ENCODE measurements at regions not wholly inside any gene's neighbourhood (a gene's known extent, or its start where the extent isn't known, plus 50 kb on each side); places are given as distances from the start of the nearest gene placed in this dataset.

GRCh38 chr2:214631406-214631805 lies 178.1 kb downstream of the BARD1 start:
- peak overlapping the region; percentile 51 for H3K18ac ChIP-seq (ENCODE audit: low read length)
- H2BK5ac ChIP-seq (ENCODE audit: low read length): no peak overlapping the region
- H2BK15ac ChIP-seq (replicated peaks; ENCODE audit: low read depth): no peak overlapping the region
- no peak overlapping the region for H3K23ac ChIP-seq (ENCODE audit: low read length)
- no peak overlapping the region for H3K9ac ChIP-seq (ENCODE audit: low read length)
- no peaks in the 10 kb centered on the region for H3K36me3 ChIP-seq (ENCODE audit: control insufficient read depth, insufficient read depth, low read length)
- H3K79me1 ChIP-seq (ENCODE audit: low read length): no peaks in the 10 kb centered on the region
- no peak overlapping the region for H3K4me3 ChIP-seq (ENCODE audit: low read length)
- DNase-seq: peak; percentile 80
- no peak overlapping the region for H2BK120ac ChIP-seq (ENCODE audit: low read depth, low read length)
- no peak overlapping the region for H3K4me2 ChIP-seq (ENCODE audit: low read length)
- WGBS (ENCODE audit: extremely low coverage, insufficient coverage, low lambda C conversion rate): no CpG with 5 or more reads among the region's 2 CpGs
- H3K27me3 ChIP-seq (ENCODE audit: insufficient read depth, low read length, poor library complexity): no peaks in the 10 kb centered on the region
- H3K27ac ChIP-seq (ENCODE audit: low read depth, low read length): no peak overlapping the region
- H3K56ac ChIP-seq (ENCODE audit: low read length): no peak overlapping the region
- H2AK5ac ChIP-seq (ENCODE audit: low read length): no peak overlapping the region
- H3K4me1 ChIP-seq (ENCODE audit: control insufficient read depth, low read depth, low read length): peaks cover 7% of the 10 kb centered on the region
- no peak overlapping the region for H3K4ac ChIP-seq (ENCODE audit: low read depth, low read length)
- no peaks in the 10 kb centered on the region for H3K79me2 ChIP-seq (ENCODE audit: control insufficient read depth, insufficient read depth, low read length)
- H4K5ac ChIP-seq (ENCODE audit: low read length): no peak overlapping the region
- H4K8ac ChIP-seq (ENCODE audit: low read depth, low read length): no peak overlapping the region

- Histone ChIP-seq H4K8ac (ENCODE audit: low read depth, low read length) (no peak overlapping the region), H4K5ac (ENCODE audit: low read length) (no peak overlapping the region), H3K23ac (ENCODE audit: low read length) (no peak overlapping the region), H3K4ac (ENCODE audit: low read depth, low read length) (no peak overlapping the region), H3K36me3 (ENCODE audit: control insufficient read depth, insufficient read depth, low read length) (no peaks in the 10 kb centered on the region), H2BK15ac (replicated peaks; ENCODE audit: low read depth) (no peak overlapping the region), H3K18ac (ENCODE audit: low read length) (no peak overlapping the region), H3K79me2 (ENCODE audit: control insufficient read depth, insufficient read depth, low read length) (no peaks in the 10 kb centered on the region), H2BK5ac (ENCODE audit: low read length) (no peak overlapping the region), H3K9ac (ENCODE audit: low read length) (no peak overlapping the region), H3K56ac (ENCODE audit: low read length) (no peak overlapping the region), H3K27me3 (ENCODE audit: insufficient read depth, low read length, poor library complexity) (no peaks in the 10 kb centered on the region), H3K79me1 (ENCODE audit: low read length) (no peaks in the 10 kb centered on the region), H2AK5ac (ENCODE audit: low read length) (no peak overlapping the region), H3K4me2 (ENCODE audit: low read length) (no peak overlapping the region), H2BK120ac (ENCODE audit: low read depth, low read length) (no peak overlapping the region), H3K27ac (ENCODE audit: low read depth, low read length) (no peak overlapping the region), H3K4me1 (ENCODE audit: control insufficient read depth, low read depth, low read length) (peaks cover 7% of the 10 kb centered on the region), H3K4me3 (ENCODE audit: low read length) (no peak overlapping the region)
- no CpG with 5 or more reads among the region's 3 CpGs for WGBS (ENCODE audit: extremely low coverage, insufficient coverage, low lambda C conversion rate)
- DNase-seq: peak; percentile 87
Measured at GRCh38 chr2:214630402-214631045, 179.0 kb downstream of the BARD1 start.

GRCh38 chr2:214629875-214630274 lies 179.6 kb downstream of the BARD1 start:
- H3K4me1 ChIP-seq (ENCODE audit: control insufficient read depth, low read depth, low read length): peaks cover 7% of the 10 kb centered on the region
- no peak overlapping the region for H3K23ac ChIP-seq (ENCODE audit: low read length)
- WGBS (ENCODE audit: extremely low coverage, insufficient coverage, low lambda C conversion rate): no CpG with 5 or more reads among the region's 1 CpG
- H3K56ac ChIP-seq (ENCODE audit: low read length): peak overlapping the region; percentile 54
- no peaks in the 10 kb centered on the region for H3K36me3 ChIP-seq (ENCODE audit: control insufficient read depth, insufficient read depth, low read length)
- no peak overlapping the region for H2BK5ac ChIP-seq (ENCODE audit: low read length)
- H3K4me3 ChIP-seq (ENCODE audit: low read length): no peak overlapping the region
- no peak overlapping the region for H4K5ac ChIP-seq (ENCODE audit: low read length)
- DNase-seq: no peak
- H4K8ac ChIP-seq (ENCODE audit: low read depth, low read length): no peak overlapping the region
- H3K9ac ChIP-seq (ENCODE audit: low read length): no peak overlapping the region
- H3K27me3 ChIP-seq (ENCODE audit: insufficient read depth, low read length, poor library complexity): no peaks in the 10 kb centered on the region
- no peak overlapping the region for H3K18ac ChIP-seq (ENCODE audit: low read length)
- no peak overlapping the region for H3K27ac ChIP-seq (ENCODE audit: low read depth, low read length)
- no peaks in the 10 kb centered on the region for H3K79me1 ChIP-seq (ENCODE audit: low read length)
- no peak overlapping the region for H3K4ac ChIP-seq (ENCODE audit: low read depth, low read length)
- no peak overlapping the region for H2BK120ac ChIP-seq (ENCODE audit: low read depth, low read length)
- H3K4me2 ChIP-seq (ENCODE audit: low read length): no peak overlapping the region
- H2AK5ac ChIP-seq (ENCODE audit: low read length): no peak overlapping the region
- no peaks in the 10 kb centered on the region for H3K79me2 ChIP-seq (ENCODE audit: control insufficient read depth, insufficient read depth, low read length)
- H2BK15ac ChIP-seq (replicated peaks; ENCODE audit: low read depth): no peak overlapping the region

All from mesendoderm (in vitro differentiated cells).